MM.1S (cell line): ENCODE measurements at regions not wholly inside any gene's neighbourhood (a gene's known extent, or its start where the extent isn't known, plus 50 kb on each side); places are given as distances from the start of the nearest gene placed in this dataset.

Source experiments
- DNase-seq: peaks from one replicate; pipeline ENCODE4 v3.0.0-alpha.2; 2015
- H2AFZ ChIP-seq: fragments of 300-600 bp; sonication (generic); 2 replicates; pipeline ENCODE4 v1.6.0; 2016; ENCODE audit warnings: antibody characterized with exemption, low read length
- H3F3A ChIP-seq: fragments of 300-600 bp; sonication (generic); 2 replicates; pipeline ENCODE4 v1.6.1; 2016; ENCODE audit warnings: mild to moderate bottlenecking, antibody characterized with exemption, low read length, moderate library complexity, mixed read lengths; ENCODE audit not compliant: insufficient read depth
- H3K27ac ChIP-seq: fragments of 300-600 bp; sonication (generic); 2 replicates; pipeline ENCODE4 v1.5.1; 2016; ENCODE audit warnings: mild to moderate bottlenecking, low read length
- H3K27me3 ChIP-seq: fragments of 300-600 bp; sonication (generic); replicated peaks from 2 replicates; pipeline ENCODE4 v1.6.0; 2016; ENCODE audit warnings: low read length; ENCODE audit not compliant: insufficient read depth
- H3K36me3 ChIP-seq: fragments of 300-600 bp; sonication (generic); replicated peaks from 2 replicates; pipeline ENCODE4 v1.6.1; 2016; ENCODE audit warnings: mild to moderate bottlenecking, low read length, mixed read lengths; ENCODE audit not compliant: insufficient read depth
- H3K4me1 ChIP-seq: fragments of 300-600 bp; sonication (generic); 2 replicates; pipeline ENCODE4 v1.6.1; 2016; ENCODE audit warnings: low read length, mixed read lengths
- H3K4me2 ChIP-seq: fragments of 300-600 bp; sonication (generic); 2 replicates; pipeline ENCODE4 v1.6.0; 2016; ENCODE audit warnings: low read depth, low read length
- H3K4me3 ChIP-seq: fragments of 300-600 bp; sonication (generic); 2 replicates; pipeline ENCODE4 v1.5.1; 2016; ENCODE audit warnings: low read length, mixed read lengths
- H3K79me2 ChIP-seq: fragments of 300-600 bp; sonication (generic); 2 replicates; pipeline ENCODE4 v1.6.1; 2016; ENCODE audit warnings: mixed run types, low read length, mixed read lengths
- H3K9ac ChIP-seq: fragments of 300-600 bp; sonication (generic); 2 replicates; pipeline ENCODE4 v1.6.1; 2016; ENCODE audit warnings: low read length, mixed read lengths
- H3K9me2 ChIP-seq: fragments of 300-600 bp; sonication (generic); replicated peaks from 2 replicates; pipeline ENCODE4 v1.6.1; 2016; ENCODE audit warnings: mild to moderate bottlenecking, low read length, mixed read lengths; ENCODE audit not compliant: insufficient read depth
- H3K9me3 ChIP-seq: fragments of 300-600 bp; sonication (generic); replicated peaks from 2 replicates; pipeline ENCODE4 v1.6.1; 2016; ENCODE audit warnings: mild to moderate bottlenecking, low read length, mixed read lengths; ENCODE audit not compliant: insufficient read depth
- H4K20me1 ChIP-seq: fragments of 300-600 bp; sonication (generic); 2 replicates; pipeline ENCODE4 v1.6.1; 2016; ENCODE audit warnings: mild to moderate bottlenecking, low read length, moderate library complexity, mixed read lengths; ENCODE audit not compliant: insufficient read depth
- EZH2 ChIP-seq: fragments of 300-600 bp; sonication (generic); optimal IDR thresholded peaks from 2 replicates; pipeline ENCODE3; 2017; ENCODE audit warnings: low read depth, mild to moderate bottlenecking, antibody characterized with exemption, low read length, mixed read lengths
- EZH2phosphoT487 ChIP-seq: fragments of 300-600 bp; sonication (generic); IDR thresholded peaks from 2 replicates; pipeline ENCODE4 v1.6.1; 2018; ENCODE audit warnings: antibody characterized with exemption, low read length
- TF ChIP-seq, protein P1 (sequence below): fragments of 300-600 bp; sonication (generic); IDR thresholded peaks from 2 replicates; pipeline ENCODE4 v1.5.1; 2016; ENCODE audit warnings: antibody characterized with exemption, low read length, mixed read lengths

DNA sequence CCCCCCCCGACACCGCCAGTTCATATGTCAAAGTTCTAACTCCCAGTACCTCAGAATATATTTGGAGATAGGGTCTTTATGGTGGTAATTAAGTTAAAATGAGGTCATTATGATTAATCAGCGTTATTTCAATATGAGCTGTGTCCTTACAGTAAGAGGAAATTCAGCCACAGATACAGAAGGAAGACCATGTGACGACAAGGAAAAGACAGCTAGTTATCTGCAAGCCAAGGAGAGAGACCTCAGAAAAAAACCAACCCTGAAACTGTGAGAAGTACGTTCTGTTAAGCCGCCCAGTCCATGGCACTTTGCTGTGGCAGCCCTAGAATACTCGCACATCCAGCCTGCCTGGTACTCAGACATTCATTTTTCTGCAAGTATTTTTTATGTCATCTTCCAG is 62.3 kb upstream of the ARL8B start:
- Histone ChIP-seq H4K20me1 (no peaks in the 10 kb centered on the region), H3K79me2 (no peaks in the 10 kb centered on the region), H3K27ac (no peak overlapping the region), H3K4me2 (no peak overlapping the region), H2AFZ (no peak overlapping the region), H3K4me3 (no peak overlapping the region), H3K27me3 (no peaks in the 10 kb centered on the region), H3K36me3 (no peaks in the 10 kb centered on the region), H3K9me2 (no peaks in the 10 kb centered on the region), H3K4me1 (no peaks in the 10 kb centered on the region), H3K9me3 (no peaks in the 10 kb centered on the region), H3K9ac (no peak overlapping the region), H3F3A (no peaks in the 10 kb centered on the region)
- no peak for DNase-seq
- TF ChIP-seq, protein P1, sequence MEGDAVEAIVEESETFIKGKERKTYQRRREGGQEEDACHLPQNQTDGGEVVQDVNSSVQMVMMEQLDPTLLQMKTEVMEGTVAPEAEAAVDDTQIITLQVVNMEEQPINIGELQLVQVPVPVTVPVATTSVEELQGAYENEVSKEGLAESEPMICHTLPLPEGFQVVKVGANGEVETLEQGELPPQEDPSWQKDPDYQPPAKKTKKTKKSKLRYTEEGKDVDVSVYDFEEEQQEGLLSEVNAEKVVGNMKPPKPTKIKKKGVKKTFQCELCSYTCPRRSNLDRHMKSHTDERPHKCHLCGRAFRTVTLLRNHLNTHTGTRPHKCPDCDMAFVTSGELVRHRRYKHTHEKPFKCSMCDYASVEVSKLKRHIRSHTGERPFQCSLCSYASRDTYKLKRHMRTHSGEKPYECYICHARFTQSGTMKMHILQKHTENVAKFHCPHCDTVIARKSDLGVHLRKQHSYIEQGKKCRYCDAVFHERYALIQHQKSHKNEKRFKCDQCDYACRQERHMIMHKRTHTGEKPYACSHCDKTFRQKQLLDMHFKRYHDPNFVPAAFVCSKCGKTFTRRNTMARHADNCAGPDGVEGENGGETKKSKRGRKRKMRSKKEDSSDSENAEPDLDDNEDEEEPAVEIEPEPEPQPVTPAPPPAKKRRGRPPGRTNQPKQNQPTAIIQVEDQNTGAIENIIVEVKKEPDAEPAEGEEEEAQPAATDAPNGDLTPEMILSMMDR, result no peak

DNA sequence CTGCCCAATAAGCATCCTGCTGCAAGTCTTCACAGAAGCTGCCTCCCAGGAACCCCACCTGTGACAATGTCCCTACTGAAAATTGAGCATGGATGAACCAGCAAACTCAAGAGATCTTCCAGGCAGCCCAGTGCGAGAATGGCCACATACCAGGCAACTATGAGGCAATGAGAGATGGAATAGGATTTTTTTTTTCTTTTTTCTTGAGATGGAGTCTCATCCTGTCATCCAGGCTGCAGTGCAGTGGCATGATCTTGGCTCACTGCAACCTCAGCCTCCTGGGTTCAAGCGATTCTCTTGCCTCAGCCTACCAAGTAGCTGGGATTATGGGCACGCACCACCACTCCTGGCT is 60.9 kb upstream of the ARL8B start:
- Histone ChIP-seq H3K9me2 (no peaks in the 10 kb centered on the region), H3K4me3 (no peak overlapping the region), H3K36me3 (no peaks in the 10 kb centered on the region), H3K79me2 (no peaks in the 10 kb centered on the region), H3K27ac (no peak overlapping the region), H3K4me2 (no peak overlapping the region), H2AFZ (no peak overlapping the region), H3K9me3 (no peaks in the 10 kb centered on the region), H3F3A (no peaks in the 10 kb centered on the region), H3K4me1 (no peaks in the 10 kb centered on the region), H3K27me3 (no peaks in the 10 kb centered on the region), H3K9ac (no peak overlapping the region), H4K20me1 (no peaks in the 10 kb centered on the region)
- no peak for DNase-seq
- TF ChIP-seq EZH2phosphoT487 (no peak), EZH2 (no peak)
- TF ChIP-seq, protein P1, result no peak

DNA sequence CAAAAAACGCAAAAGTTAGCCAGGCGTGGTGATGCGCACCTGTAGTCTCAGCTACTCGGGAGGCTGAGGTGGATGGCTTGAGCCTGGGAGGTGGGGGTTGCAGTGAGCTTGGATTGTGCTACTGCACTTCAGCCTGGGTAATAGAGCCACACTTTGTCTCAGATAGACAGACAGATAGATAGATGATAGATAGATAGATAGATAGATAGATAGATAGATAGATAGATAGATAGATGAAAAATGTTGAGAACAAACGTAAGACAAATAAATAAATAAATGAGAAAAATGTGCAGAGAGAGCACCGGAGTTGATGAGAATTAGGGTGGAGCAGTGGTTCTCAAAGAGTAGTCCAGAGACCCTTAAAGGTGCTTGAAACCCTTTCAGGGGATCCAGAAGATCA is 58.4 kb upstream of the ARL8B start:
- no peaks in the 10 kb centered on the region for H3K36me3 ChIP-seq
- no peaks in the 10 kb centered on the region for H3F3A ChIP-seq
- no peaks in the 10 kb centered on the region for H3K9me3 ChIP-seq
- no peak overlapping the region for H3K4me3 ChIP-seq
- no peaks in the 10 kb centered on the region for H3K27me3 ChIP-seq
- no peaks in the 10 kb centered on the region for H4K20me1 ChIP-seq
- no peak for TF ChIP-seq EZH2
- no peak overlapping the region for H3K27ac ChIP-seq
- DNase-seq, result no peak
- H2AFZ ChIP-seq, result no peak overlapping the region
- no peaks in the 10 kb centered on the region for H3K79me2 ChIP-seq
- no peak overlapping the region for H3K9ac ChIP-seq
- no peaks in the 10 kb centered on the region for H3K9me2 ChIP-seq
- H3K4me2 ChIP-seq, result no peak overlapping the region
- H3K4me1 ChIP-seq, result no peaks in the 10 kb centered on the region

DNA sequence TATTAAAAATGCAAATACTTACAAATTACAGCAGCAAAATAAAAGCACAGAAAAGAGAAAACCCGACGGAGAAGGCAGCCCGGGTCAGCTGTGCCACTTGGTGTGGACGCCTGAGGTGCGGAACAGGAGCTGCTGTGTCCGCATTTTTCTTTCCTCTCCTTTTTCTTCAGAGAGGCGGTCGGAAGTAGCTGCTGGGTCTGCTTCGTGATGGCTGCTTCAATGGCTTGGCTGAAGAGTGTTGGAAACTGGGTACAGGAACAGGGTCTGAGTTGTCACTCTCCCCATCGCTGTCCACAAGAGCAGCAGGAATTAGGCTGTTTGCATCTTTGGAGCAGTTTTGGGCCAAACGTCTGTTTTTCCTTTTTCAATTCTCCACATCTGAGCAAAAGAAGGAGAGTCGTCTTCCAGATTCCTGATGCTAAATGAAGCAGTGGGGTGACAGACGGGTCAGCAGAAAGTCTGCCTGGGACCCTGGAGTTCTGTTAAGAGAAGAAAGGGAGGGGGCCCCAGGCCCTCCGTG is 53.5 kb upstream of the ARL8B start:
- Histone ChIP-seq H4K20me1 (no peaks in the 10 kb centered on the region), H3K9me3 (no peaks in the 10 kb centered on the region), H2AFZ (no peak overlapping the region), H3K36me3 (no peaks in the 10 kb centered on the region), H3K9me2 (no peaks in the 10 kb centered on the region), H3K4me3 (no peak overlapping the region), H3K79me2 (no peaks in the 10 kb centered on the region), H3K27me3 (no peaks in the 10 kb centered on the region), H3K27ac (no peak overlapping the region), H3K4me1 (no peaks in the 10 kb centered on the region), H3F3A (no peaks in the 10 kb centered on the region), H3K4me2 (no peak overlapping the region), H3K9ac (no peak overlapping the region)
- TF ChIP-seq, protein P1, result no peak
- TF ChIP-seq EZH2, result no peak
- no peak for TF ChIP-seq EZH2phosphoT487
- DNase-seq, result no peak
